GM12878 (cell line): ENCODE measurements at regions not wholly inside any gene's neighbourhood (a gene's known extent, or its start where the extent isn't known, plus 50 kb on each side); places are given as distances from the start of the nearest gene placed in this dataset.

Experiments
- BCL3 ChIP-seq: IDR thresholded peaks from 2 replicates; pipeline ENCODE4 v1.6.1; 2011; ENCODE audit warnings: borderline replicate concordance, low read depth, mild to moderate bottlenecking, moderate library complexity, low read length; ENCODE audit not compliant: insufficient read depth, poor library complexity, severe bottlenecking
- CUX1 ChIP-seq: IDR thresholded peaks from 2 replicates; pipeline ENCODE4 v1.6.1; 2012; ENCODE audit warnings: improper control_type of control experiment, low read depth, low read length; ENCODE audit not compliant: insufficient replicate concordance
- FOXK2 ChIP-seq: fragments of 450-650 bp; IDR thresholded peaks from 2 replicates; pipeline ENCODE4 v1.6.1; 2017; ENCODE audit warnings: mild to moderate bottlenecking, moderate library complexity
- MEF2B ChIP-seq: fragments of 450-650 bp; IDR thresholded peaks from 2 replicates; pipeline ENCODE4 v1.6.1; 2018; ENCODE audit warnings: mild to moderate bottlenecking, moderate library complexity; ENCODE audit not compliant: partially characterized antibody, poor library complexity, severe bottlenecking
- PAX5 ChIP-seq: IDR thresholded peaks from 2 replicates; pipeline ENCODE4 v1.6.1; 2011; ENCODE audit warnings: low read depth, low read length, borderline replicate concordance
- PRDM15 ChIP-seq: fragments of 450-650 bp; formaldehyde crosslinking; IDR thresholded peaks from 2 replicates; pipeline ENCODE4 v1.4.0; 2020; ENCODE audit warnings: mild to moderate bottlenecking, moderate library complexity
- SIN3A ChIP-seq: IDR thresholded peaks from 2 replicates; pipeline ENCODE4 v1.6.1; 2012; ENCODE audit warnings: low read depth, low read length, improper control_type of control experiment
- ZBTB4 ChIP-seq: fragments of 450-650 bp; formaldehyde crosslinking; IDR thresholded peaks from 2 replicates; pipeline ENCODE4 v1.4.0; 2022; ENCODE audit warnings: mild to moderate bottlenecking, moderate library complexity
- ZNF687 ChIP-seq: fragments of 450-650 bp; IDR thresholded peaks from 2 replicates; pipeline ENCODE4 v1.6.1; 2017; ENCODE audit warnings: mild to moderate bottlenecking, moderate library complexity

- TF ChIP-seq PRDM15 (no peak), MEF2B (no peak), FOXK2 (no peak), SIN3A (no peak), ZNF687 (no peak), BCL3 (no peak), CUX1 (no peak), PAX5 (no peak), ZBTB4 (CRISPR knock-in tag) (no peak)
Measured at GRCh38 chr5:10860645-10861422, 99.8 kb upstream of the DAP start (continued).
